CD1c-positive myeloid dendritic cell (primary cell): ENCODE measurements at regions not wholly inside any gene's neighbourhood (a gene's known extent, or its start where the extent isn't known, plus 50 kb on each side); places are given as distances from the start of the nearest gene placed in this dataset.

Experiments
- DNase-seq: peaks from one replicate; pipeline ENCODE4 v3.0.0-alpha.2; 2016; ENCODE audit errors: extremely low spot score

DNA sequence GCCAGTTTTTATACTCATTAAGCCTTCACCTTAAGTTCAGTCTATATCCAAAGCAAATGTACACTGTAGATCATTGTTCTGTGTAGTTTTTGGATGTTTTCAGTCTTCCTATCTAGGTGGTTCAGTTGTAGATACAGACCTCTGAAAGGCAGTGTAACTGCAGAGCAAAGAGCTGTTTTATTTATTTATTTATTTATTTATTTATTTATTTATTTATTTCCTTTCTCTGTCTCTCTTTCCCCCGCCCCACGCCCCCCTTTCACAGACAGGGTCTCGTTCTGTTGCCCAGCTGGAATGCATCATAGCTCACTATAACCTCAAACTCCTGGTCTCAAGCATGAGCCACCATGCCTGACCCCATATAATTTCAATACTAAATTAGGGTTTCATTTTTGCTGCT is 281.8 kb upstream of the KLHL1 start:
- no peak for DNase-seq

GRCh38 chr13:70388935-70389334 is 280.7 kb upstream of the KLHL1 start:
- DNase-seq: no peak

- no peak for DNase-seq
These were observed 278.7 kb upstream of the KLHL1 start for GRCh38 chr13:70386919-70387318.

DNA sequence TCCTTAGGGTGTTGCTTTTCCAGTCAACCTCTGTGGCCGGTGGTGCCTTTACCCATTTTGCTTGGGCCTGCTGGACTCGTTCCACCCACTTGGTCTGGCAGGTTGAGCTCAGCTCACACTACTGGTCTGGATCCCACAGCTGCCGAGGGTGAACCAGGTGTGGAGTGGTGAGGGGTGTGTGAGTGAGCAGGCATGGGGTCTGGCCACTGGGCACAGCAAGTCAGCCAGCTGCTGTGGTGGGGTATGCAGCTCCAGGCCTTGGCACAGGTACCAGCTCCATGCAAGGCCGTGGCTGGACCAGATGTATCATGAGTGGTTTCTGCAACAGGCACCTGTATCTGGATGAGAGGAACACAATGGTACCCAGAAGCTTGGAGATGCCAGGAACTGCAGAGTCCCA is 277.6 kb upstream of the KLHL1 start:
- DNase-seq: no peak

GRCh38 chr13:70384156-70384555 is 275.9 kb upstream of the KLHL1 start:
- no peak for DNase-seq

DNA sequence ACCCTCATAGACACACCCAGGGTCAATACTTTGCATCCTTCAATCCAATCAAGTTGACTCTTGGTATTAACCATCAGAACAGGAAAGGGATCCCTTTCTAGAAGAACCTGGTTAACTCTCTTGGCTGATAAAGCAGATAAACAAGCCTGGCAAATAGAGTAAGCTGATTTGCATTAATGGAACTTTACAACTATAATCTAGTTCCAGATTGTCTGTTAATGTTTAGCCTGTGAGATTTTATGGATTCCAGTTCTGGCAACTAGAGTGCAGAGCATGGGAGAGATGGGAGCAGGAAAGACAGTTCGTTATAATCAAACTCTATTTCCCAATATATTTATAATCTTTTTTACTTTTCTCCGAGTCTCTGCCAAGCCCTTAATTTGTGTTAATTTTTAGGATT is 272.6 kb upstream of the KLHL1 start:
- DNase-seq: no peak

- DNase-seq: no peak
These were observed 267.5 kb upstream of the KLHL1 start for GRCh38 chr13:70375718-70376117.

- DNase-seq: no peak
These were observed 262.7 kb upstream of the KLHL1 start for GRCh38 chr13:70370924-70371323.

DNA sequence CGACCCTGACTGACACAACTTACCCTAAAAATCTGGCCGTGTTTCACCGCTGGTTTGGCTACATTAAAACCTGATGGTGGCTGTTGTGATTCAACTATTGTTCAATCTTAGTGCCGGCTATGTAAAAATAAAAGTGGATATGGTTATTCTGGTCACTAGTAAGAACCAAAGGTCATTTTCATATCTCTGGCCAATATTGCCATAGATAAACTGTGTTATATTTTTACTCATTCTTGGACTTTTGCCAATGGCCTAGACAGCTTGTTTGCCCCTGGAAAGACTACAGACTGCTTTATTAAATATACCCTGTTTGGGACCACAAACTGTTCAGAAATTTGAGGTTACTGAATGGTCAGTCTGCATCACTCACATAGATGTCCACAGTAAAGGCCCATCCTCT is 258.5 kb upstream of the KLHL1 start:
- DNase-seq: no peak

DNA sequence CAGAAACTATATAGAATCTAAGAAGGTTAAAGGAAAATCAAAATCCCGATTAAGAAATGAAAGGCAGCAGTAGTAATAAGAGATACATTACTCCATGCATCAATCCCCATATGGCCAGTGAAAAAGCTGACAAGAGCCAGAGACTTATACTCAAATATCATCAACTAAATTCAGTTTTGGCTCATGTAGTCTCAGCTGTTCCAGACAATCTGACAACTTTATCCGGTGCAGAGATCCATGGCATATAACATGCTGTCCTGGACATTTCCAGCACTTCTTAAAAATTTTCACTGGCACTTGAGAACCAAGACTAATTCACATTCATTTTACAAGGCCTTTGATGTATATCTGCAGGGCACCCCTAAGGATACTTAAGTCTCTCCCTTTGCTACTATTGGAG is 255.7 kb upstream of the KLHL1 start:
- DNase-seq: no peak

DNA sequence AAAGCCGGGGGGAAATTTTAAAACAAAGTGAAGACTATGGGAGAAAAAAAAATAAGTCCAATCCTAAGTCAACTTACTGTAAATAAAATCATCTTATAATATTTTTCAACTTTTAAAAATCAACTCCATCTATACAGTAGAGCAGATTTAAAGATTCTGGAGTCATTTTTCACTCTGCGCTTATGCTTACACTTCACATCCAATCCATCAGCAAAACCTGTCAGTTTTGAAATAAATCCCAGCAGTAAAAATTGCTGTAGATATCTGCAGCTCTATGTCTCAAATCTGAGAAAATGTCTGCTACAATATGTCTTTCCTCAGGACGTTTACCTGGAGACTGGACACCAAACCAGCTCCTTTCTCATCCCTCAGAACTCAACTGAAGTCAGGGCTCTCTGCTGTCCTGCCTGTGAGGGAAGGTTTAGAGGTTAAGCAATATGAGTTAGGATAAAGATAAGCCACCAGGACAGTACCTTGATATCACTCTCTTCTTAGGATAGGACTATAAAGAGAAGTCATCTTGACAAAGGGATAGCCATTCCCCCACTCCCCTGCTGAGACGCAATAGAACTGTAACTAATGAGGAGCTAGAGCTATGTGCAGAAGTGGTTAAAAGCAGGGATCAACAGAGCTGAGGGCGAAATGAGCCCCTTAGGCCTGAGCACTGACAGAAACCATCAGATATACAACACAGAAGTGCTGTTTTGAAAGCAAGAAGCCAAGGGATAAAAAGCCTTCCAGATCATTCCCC is 254.7 kb upstream of the KLHL1 start:
- DNase-seq: no peak

DNA sequence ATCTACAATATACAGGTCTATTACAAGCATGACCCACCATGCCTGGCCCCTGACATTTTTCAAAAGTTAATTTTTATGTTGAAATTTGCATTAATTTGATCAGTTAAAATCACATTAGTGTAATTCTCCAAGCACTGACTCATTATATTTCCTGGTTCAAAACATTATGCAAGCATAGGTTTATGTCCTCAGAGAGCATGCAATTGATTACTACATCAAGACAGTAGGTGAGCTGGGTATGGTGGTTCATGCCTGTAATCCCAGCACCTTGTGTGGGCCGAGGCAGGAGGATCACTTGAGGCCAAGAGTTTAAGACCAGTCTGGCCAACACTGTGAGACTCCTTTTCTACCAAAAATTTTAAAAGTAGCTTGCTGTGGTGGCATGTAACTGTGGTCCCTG is 248.8 kb upstream of the KLHL1 start:
- no peak for DNase-seq

DNA sequence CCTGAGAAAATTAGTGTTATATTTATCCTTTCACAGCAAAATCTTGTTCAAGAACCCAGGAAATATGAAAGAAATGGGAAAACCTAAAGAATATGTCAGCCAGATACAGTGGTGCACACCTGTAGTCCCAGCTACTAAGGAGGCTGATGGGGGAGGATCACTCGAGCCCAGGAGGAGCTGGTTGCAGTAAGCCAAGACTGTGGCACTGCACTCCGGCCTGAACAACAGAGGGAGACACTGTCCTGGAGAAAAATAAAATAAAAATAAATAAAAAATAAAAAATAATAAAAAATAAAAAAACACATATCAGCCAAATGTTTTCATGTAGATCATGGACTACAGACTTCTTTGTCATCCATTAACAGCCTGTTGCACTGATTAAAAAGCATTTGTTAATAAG is 244.8 kb upstream of the KLHL1 start:
- DNase-seq: no peak

- no peak for DNase-seq
These were observed 239.8 kb upstream of the KLHL1 start for GRCh38 chr13:70347947-70348620.

DNA sequence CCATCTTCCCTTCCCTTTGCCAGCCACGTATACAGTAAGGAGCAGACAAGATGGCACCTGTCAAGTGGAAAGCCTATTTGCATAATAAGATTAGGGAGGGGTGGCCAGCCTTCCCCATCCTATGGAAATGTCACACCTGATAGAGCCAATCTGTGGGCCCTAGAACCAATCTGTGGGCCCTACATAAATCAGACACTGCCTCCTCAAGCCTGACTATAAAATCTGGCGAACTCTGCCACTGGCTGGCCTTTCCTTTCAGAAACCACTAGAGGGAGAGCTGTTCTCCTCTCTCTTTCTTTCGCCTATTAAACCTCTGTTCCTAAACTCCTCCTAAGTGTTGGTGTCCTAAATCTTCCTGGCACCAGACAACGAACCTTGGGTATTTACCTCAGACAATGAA is 231.5 kb upstream of the KLHL1 start:
- no peak for DNase-seq

DNA sequence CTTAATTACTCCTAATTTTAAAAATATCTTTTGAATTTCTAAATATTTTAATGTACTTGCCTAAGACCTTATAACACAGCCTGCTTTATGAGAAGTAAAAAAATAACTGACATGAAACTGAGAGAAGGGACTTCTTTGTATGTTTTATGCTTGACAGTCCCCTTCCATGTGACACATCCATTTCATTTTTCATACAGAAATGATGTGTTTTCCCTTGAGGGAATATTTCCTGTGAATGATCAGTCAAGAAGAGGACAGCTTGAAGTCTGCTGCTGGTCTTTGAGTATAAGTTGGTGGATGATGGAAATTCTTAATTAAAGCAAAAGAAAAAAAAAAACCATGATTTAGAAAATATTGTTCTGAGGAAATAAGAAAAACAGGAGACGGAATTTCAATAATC is 230.4 kb upstream of the KLHL1 start:
- no peak for DNase-seq

GRCh38 chr13:70336866-70337265 is 228.6 kb upstream of the KLHL1 start:
- no peak for DNase-seq

- DNase-seq: no peak
These were observed 225.5 kb upstream of the KLHL1 start for GRCh38 chr13:70333752-70334151.

GRCh38 chr13:70330697-70331361 is 222.6 kb upstream of the KLHL1 start:
- no peak for DNase-seq

DNA sequence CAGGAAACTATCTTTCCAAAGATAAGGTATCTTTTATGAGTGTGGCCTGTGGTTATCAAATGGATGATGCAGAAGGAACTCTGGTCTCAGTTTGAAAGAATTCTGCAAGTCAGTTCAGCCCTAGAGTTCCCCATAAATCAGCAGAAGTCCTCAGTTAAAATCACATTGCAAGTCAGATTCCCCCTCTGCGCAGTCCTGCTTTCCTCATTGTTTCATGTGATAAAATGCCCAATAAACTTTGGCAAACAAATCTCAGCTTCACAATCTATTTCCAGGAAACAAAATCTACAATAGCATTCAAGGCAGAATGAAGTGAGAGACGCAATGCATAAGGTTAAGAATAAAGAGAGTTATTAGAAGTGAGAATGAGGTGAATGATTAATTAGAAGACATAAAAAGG is 216.3 kb upstream of the KLHL1 start:
- DNase-seq: no peak

DNA sequence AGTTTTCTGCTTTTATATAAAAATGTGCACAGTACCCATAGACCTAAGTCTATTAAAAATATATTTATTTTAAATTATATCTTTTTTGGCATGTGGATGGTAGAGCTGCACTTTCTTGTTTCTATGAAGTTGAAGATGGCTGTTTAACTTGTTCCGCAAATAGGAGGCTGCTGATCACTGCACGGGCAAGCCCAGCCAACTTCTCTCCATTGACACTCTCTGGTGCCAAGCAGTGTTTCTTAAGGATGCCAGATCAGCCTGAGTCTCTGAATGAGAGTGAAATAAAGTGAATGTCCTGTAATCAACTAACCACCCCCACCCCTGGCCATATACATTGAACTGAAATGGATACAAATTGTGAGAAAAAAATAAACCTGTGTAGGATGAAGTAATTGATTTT is 202.9 kb upstream of the KLHL1 start:
- DNase-seq: no peak

DNA sequence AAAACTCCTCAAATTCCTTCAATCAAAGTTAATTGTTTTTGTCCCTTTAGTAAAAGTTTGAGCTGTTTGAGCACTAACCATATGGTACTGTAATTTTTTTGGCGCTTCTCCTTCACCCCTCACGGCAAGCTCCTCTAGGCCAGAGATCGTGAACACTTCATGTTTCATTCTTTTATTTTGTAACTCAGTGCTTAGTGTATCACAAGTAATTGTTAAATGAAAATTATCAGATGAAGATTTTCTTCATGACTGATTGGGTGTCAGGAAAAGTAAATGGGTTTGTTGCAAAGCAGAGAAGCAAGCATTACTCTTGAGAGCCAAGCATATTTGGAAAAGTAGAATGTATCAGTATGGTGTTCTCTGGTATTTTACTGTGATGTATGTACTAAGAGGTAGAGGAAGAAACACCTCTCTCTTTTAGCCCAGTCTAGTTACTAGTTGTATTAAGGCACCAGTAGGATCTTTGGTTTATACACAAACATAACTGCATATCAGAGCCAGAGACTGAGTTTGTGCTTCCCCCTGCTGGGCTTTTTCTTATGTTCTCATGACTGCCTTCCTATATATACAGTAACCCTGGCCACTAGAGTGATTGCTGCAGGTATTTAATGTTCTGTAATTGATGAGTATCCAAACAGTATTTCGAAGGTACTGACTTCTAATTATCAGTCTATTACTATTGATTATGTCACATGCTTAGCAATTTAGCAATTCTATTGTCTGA is 202.3 kb upstream of the KLHL1 start:
- no peak for DNase-seq
